ENCODE measurements at regions not wholly inside any gene's neighbourhood (a gene's known extent, or its start where the extent isn't known, plus 50 kb on each side); places are given as distances from the start of the nearest gene placed in this dataset.
"Not testable (repeated sequence)": the region's sequence is repeated elsewhere in the genome, so short reads cannot be mapped to it uniquely, and the experiment has no call there.

GRCh38 chr14:106703651-106704050 is 1177.3 kb downstream of the TMEM121 start:
- TF ChIP-seq EP300, CTCF, POLR2AphosphoS5 (IDR thresholded peaks at IDR 0.05): not testable (repeated sequence)
